Raji (cell line): ENCODE measurements at regions not wholly inside any gene's neighbourhood (a gene's known extent, or its start where the extent isn't known, plus 50 kb on each side); places are given as distances from the start of the nearest gene placed in this dataset.

Experiments
- POLR2A ChIP-seq: IDR thresholded peaks from 2 replicates; pipeline ENCODE4 v1.6.1; 2011; ENCODE audit warnings: low read depth, low read length, control low read depth; ENCODE audit not compliant: insufficient read depth

DNA sequence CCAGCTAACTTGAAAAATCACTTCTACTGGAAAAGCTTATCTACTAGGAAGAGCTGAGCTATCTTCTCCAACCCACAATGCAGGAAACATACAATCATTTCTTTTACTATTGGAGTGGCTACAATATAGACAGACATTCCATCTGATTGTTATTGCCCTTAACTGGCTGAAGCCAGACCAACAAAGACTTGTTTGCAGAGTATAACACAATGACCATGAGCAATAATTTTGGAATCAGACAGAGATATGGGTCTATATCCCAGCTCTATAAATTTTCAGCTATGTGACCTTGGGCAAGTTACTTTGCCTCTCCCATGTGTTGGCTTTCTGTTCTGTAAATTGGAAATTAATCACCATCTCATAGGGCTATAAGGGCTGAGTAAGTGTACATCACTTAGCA lies 244.7 kb upstream of the SLC30A5 start:
- TF ChIP-seq POLR2A: no peak

DNA sequence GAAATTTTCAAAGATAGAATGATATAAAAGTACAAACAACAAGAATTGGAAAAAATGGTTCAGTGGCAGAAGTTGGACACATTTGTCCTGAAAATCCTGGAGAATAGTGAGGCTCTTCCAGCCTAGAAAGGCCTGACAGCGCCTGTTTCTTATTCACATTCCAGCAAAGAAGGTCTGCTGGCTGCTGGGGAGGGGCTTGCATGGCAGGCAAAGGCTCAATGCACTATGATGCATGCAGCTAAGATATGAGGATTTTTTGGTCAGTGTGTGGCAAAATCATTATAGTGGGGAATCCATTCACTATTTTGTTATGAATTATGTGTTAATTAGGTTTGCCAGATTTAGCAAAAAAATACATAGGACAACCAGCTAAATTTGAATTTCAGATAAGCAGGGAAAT lies 243.9 kb upstream of the SLC30A5 start:
- no peak for TF ChIP-seq POLR2A

DNA sequence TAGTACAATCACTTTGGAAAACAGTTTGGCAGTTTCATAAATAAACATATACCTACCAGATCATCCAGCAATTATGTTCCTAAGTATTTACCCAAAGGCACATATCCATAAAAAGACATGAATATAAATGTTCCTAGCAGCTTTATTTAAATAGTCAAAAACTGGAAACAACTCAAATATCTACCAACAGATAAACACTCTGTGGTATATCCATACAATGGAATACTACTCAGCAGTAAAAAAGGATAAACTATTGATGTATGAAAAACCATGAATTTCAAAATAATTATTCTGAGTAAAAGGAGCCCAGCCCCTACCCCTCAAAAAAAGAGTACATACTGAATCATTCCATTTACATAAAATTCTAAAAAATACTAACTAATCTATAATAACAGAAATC lies 232.7 kb upstream of the SLC30A5 start:
- TF ChIP-seq POLR2A: no peak

DNA sequence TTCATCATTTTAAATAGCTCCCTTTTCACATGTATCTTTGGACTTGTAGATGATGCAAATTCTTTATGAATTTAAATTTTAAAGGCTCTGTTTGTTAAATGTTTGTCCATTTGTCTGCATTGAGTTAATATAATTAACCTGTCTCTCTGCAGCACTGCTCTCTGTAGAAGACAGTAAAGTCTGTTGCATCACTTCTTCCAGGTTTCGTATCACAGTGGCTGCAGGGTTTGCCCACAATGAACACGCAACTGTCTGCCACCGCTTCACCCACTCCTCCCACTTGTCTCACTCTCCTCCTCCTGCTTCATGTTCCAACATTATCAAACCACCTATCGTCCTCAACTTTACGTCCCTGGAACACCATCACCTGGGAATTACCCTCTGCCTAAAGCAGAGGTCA lies 231.3 kb upstream of the SLC30A5 start:
- TF ChIP-seq POLR2A: no peak

DNA sequence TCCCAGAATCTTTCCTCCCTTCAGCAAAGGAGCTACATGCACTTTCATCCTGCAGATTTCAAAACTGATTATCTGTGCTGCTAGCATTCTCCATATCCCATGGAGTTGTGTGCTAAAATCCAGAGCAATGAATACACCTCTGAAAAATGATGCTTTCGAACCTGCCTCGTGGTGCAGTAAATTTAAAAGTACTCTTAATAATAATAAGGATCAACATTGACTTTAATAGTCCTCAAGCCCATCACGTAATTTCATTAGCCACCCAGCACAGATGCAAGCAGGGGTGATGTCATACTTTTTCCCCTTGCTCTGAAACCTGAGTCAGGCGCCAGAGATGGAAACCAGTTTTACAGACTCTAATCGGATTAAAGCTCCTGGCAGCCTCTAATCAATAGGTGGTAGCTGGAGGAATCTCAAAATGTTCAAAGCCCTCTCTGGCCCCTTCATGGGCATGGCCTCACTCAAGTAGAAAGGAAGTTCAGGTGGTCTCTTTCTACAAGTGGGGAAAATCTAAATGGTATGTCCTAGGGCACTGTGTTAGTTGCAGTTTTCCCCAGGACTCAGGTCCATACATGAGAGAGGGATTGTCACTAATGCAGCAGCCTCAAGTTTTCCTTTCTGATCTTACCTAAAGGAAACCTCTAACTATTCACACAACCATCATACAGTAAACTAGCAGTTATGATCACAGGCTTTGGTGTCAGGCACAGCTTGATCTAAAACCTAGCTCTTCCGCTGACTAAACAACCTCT lies 221.6 kb upstream of the SLC30A5 start:
- TF ChIP-seq POLR2A: no peak

DNA sequence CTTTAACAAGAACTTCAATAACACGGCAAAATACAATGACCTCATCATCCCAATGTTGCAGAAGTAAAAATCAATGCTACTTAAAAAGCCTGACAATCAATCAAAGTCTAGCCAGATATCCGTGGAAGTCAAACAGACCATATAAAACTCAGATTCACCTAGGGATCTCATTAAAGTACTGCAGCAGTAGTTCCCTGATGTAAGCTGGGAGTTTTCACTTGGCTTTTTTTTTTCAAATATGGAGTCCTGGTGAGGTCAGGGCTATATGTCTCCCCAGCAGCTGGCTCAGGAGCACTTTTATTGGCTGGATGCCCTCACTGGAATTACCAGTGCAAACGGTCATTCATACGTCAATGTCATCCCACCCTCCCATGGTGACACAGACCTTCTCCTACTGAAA lies 220.6 kb upstream of the SLC30A5 start:
- TF ChIP-seq POLR2A: no peak

DNA sequence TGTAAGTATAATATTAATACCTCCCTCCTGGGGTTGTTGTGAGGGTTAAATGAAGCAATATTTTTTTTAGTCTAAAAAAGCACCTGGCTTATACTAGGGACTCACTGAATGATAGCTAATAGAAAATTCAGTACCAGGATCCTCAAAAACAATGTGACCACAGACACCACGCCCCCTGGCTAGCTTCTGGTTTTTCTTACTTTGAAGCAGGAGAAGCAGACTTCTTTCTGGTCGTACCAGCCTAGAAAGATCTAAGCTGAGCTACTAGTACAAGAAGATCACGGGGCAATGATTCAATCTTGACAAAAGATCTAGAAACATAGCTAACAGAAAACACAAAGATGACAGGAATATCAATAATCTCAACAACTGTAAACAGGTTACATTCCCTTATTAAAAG lies 218.5 kb upstream of the SLC30A5 start:
- no peak for TF ChIP-seq POLR2A

DNA sequence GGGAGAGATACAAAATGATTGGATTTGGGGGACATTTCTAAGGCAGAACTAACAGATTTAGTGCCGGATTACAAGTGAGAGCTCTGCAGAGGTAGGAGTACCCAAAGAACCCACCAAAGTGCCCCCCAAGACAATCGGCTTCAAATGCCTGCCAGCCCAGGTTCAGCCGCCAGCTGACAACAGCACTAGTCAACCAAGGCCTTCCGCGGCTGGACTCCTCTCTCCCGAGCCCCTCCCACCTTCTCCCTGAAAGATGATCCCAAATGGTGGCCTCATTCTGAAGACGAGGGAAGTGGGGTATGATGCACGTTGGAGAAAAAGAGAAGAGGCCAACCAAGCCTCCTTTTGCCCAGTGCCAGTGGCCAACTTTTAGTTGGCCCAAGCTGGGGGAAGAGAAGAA lies 210.4 kb upstream of the SLC30A5 start:
- TF ChIP-seq POLR2A: no peak

DNA sequence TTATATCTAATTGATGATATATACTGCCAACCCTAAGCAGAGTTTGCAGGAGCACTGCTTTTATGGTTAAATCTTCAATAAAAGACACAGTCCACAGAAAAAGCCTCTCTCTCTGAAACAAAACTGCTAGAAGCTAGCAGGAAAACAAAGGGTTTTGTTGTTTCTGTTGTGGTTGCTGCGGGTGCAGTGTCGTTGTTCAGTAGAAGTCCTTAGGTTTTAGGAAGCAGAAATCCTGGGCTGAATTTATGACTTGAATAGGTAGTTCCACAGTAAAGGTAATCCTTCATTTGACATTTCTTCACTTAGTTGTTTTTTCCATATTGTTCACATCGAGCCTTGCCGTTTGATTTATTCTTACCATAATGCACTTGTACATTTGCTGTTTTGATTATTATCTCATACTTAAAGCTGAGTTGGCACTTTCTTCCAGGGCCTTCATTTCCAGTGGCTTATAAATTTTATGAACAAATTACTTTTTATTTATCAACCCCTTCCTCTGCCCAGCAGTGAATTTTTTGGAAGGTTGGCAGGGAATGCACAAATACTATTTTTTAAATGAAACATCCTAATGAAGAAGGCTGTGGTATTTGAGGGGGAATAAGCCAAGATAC lies 209.6 kb upstream of the SLC30A5 start:
- no peak for TF ChIP-seq POLR2A

DNA sequence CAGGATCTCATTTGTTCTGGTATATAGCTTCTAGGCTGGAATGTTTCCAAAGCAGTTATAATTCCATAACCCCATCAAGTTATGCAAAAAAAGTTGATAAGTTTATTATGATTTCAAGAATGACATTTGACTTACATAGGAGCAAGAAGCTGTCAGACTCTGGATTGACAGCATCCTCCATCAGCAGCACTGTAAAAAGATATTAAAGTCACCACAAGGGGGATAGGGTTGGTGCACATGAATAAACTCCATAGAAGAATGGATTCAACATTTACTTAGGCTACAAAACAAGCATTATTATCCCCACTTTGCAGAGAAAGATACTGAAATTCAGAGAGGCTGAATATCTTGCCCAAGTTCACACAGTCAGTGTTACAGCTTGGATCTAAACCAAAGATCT lies 208.9 kb upstream of the SLC30A5 start:
- TF ChIP-seq POLR2A: no peak

DNA sequence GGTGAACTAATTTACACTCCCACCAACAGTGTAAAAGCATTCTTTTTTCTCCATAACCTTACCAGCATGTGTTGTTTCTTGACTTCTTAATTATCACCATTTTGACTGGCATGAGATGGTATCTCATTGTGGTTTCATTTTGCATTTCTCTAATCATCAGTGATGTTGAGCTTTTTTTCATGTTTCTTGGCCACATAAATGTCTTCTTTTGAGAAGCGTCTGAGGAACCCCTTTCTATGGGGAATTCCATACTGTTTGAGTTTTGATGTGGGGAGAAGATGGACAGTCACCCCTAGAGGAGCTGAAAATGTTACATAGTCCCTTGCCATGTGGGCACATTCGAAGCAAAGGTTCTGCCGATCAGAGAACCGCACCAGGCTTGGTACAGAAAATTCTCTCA lies 207.0 kb upstream of the SLC30A5 start:
- no peak for TF ChIP-seq POLR2A

DNA sequence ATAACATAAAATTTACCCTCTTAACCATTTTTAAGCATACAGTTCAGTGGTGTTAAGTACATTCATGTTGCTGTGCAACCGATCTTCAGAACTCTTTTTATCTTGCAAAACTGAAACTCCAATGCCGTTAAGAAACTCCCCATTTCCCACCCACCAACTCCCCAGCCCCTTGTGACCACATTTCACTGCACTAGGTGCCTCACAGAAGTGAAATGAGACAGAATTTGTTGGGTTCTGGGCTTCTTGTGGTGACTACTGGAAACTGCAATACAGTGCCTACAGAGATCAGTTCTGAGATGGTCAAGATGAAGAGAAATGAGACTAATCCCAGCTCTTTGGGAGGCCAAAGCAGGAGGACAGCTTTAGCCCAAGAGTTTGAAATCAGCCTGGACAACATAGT lies 202.1 kb upstream of the SLC30A5 start:
- TF ChIP-seq POLR2A: no peak

DNA sequence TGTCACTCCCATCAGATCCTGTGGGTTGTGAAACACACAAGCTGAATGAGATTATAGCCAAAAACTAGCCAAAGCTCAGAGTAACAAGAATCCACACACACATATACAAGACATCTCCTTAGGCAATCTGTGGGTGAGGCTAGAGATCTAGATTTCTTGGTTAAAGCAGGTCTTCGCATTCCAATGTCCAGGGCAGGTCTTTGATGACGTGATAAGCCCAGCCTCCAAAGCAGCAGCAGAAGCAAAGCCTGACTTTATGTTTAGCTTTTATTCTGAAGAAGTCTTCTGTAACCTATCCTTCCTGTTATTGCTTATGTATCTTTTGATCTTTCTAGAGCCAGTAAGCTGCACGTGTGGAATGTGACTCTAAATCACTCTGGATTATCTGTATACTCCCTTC lies 199.1 kb upstream of the SLC30A5 start:
- no peak for TF ChIP-seq POLR2A

DNA sequence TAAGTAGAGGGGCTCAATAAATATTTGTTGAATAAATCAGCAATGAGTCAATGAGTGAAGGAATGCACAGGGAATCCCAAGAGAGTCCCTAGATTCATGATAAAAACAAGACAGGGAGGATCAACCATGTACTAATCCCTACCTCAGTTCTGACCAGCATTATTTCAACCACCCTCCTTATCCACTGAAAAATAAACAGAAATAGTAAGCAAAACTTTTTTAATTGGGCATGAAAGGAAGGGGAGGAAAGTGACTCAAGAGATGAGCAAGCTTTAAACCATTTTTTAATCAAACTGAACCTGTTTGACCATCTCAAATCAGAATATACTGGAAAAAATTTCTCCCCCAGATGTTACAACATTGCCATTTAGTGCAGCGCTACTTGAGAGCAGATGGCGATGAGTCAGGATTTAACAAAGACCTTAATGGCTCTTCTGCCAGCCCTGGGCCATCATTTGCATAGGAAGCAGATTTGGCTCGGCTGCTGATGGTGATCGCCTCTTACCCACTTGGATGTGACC lies 194.8 kb upstream of the SLC30A5 start:
- no peak for TF ChIP-seq POLR2A

DNA sequence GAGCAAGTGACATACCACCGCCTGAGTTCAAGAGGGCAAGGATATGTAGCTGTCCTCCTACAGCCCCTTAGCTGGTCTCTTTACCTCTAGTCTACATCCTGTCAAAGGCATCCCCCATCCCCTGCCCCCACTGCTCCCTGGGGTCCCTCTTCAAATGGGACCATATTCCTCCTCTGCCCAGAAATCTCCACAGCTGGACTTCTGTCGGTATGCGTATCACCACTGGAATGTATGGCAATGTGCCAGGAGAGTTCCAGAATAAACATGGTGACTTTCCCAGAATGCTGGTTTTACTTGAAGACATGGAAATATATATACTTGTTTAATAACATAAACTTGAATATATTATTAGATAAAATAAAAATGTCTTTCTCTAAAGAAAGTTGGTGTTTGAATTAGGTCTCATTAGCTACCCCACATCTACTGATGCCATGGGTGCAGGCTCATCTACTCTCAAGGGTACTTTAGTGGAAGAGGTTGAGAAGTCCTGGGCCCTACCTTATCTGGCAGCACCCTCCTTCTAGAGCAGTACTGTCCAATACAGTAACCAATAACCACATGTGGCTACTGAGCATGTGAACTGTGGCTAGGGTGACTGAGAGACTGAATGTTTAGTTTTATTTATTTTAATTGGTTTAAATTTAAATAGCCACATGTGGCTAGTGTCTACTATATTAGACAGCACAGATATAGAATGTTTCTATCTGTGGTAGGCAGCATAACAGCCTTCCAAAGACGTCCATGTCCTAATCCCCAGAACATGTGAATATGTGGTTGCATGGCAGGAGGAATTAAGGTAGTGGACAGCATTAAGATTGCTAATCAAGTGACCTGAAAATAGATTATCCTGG lies 181.7 kb upstream of the SLC30A5 start:
- TF ChIP-seq POLR2A: no peak

DNA sequence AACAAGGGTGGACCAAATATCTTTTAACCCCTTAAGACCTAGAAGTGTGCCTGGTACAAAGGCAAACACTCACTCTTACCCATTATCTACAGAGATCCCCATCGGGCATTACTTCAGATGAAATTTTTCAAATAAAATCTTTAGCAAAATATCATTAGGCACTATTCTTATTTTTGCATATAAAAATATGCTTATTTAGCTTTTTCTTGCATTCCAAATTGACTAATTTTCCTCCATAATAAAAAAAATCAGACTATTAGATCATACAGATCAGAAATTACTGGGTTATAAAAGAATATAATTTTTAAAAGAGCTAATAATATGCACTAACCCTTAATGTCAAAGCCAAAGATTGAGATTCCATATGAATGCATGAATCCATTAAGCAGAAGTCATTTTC lies 178.7 kb upstream of the SLC30A5 start:
- no peak for TF ChIP-seq POLR2A
